ENCODE measurements at regions not wholly inside any gene's neighbourhood (a gene's known extent, or its start where the extent isn't known, plus 50 kb on each side); places are given as distances from the start of the nearest gene placed in this dataset.
"Not testable (repeated sequence)": the region's sequence is repeated elsewhere in the genome, so short reads cannot be mapped to it uniquely, and the experiment has no call there.

GRCh38 chr10:118870467-118871243 is 115.9 kb upstream of the CACUL1 start:
- DNase-seq (ENCODE audit: low read depth): peak; percentile 67

- no peak for DNase-seq (ENCODE audit: low read depth)
Measured at GRCh38 chr10:118871244-118871865, 116.6 kb upstream of the CACUL1 start.

- DNase-seq (ENCODE audit: low read depth): no peak
Measured at GRCh38 chr10:118873091-118873737, 118.4 kb upstream of the CACUL1 start.

GRCh38 chr10:118873738-118874105 is 119.0 kb upstream of the CACUL1 start:
- no peak for DNase-seq (ENCODE audit: low read depth)

- DNase-seq (ENCODE audit: low read depth): no peak
Measured at GRCh38 chr10:118874171-118874570, 119.4 kb upstream of the CACUL1 start.

- DNase-seq (ENCODE audit: low read depth): no peak
Measured at GRCh38 chr10:118875087-118875486, 120.3 kb upstream of the CACUL1 start.

GRCh38 chr10:118882741-118883140 is 128.0 kb upstream of the CACUL1 start:
- DNase-seq (ENCODE audit: low read depth): no peak

- DNase-seq (ENCODE audit: low read depth): no peak
Measured at GRCh38 chr10:118892255-118892654, 137.3 kb upstream of the NANOS1 start.

- not testable (repeated sequence) for DNase-seq (ENCODE audit: low read depth)
Measured at GRCh38 chr10:118894891-118895290, 134.6 kb upstream of the NANOS1 start.

GRCh38 chr10:118900617-118901016 is 128.9 kb upstream of the NANOS1 start:
- DNase-seq (ENCODE audit: low read depth): no peak

- no peak for DNase-seq (ENCODE audit: low read depth)
Measured at GRCh38 chr10:118901380-118901779, 128.1 kb upstream of the NANOS1 start.

GRCh38 chr10:118901906-118902305 is 127.6 kb upstream of the NANOS1 start:
- no peak for DNase-seq (ENCODE audit: low read depth)

GRCh38 chr10:118902656-118903055 is 126.9 kb upstream of the NANOS1 start:
- DNase-seq (ENCODE audit: low read depth): not testable (repeated sequence)

- DNase-seq (ENCODE audit: low read depth): no peak
Measured at GRCh38 chr10:118903251-118903650, 126.3 kb upstream of the NANOS1 start.

GRCh38 chr10:118903691-118904090 is 125.8 kb upstream of the NANOS1 start:
- no peak for DNase-seq (ENCODE audit: low read depth)

GRCh38 chr10:118904286-118904685 is 125.2 kb upstream of the NANOS1 start:
- DNase-seq (ENCODE audit: low read depth): no peak

- DNase-seq (ENCODE audit: low read depth): no peak
Measured at GRCh38 chr10:118907051-118907450, 122.5 kb upstream of the NANOS1 start.

- no peak for DNase-seq (ENCODE audit: low read depth)
Measured at GRCh38 chr10:118908557-118909256, 120.8 kb upstream of the NANOS1 start.

- no peak for DNase-seq (ENCODE audit: low read depth)
Measured at GRCh38 chr10:118910702-118911101, 118.8 kb upstream of the NANOS1 start.

GRCh38 chr10:118911363-118911762 is 118.2 kb upstream of the NANOS1 start:
- DNase-seq (ENCODE audit: low read depth): peak; percentile 44

- DNase-seq (ENCODE audit: low read depth): peak; percentile 3
Measured at GRCh38 chr10:118912961-118913600, 116.4 kb upstream of the NANOS1 start.

GRCh38 chr10:118913825-118914224 is 115.7 kb upstream of the NANOS1 start:
- DNase-seq (ENCODE audit: low read depth): no peak

All from RPMI7951 (cell line).